Esophagus muscularis mucosa (tissue), 4 donors: ENCODE measurements at regions not wholly inside any gene's neighbourhood (a gene's known extent, or its start where the extent isn't known, plus 50 kb on each side); places are given as distances from the start of the nearest gene placed in this dataset.

Experiments used
- DNase-seq: peaks from one replicate; pipeline ENCODE4 v3.0.0-alpha.2; 2017; ENCODE audit errors: extremely low spot score
- H3K27ac ChIP-seq, 4 donors: fragments of 200-600 bp; sonication (generic); replicated peaks in 1 of 4; 1 replicate in 3 of 4; 2 replicates in 1 of 4; pipeline ENCODE4 v1.5.1; 2016 to 2019; ENCODE audit warnings: mild to moderate bottlenecking in 1 of 4
- H3K27me3 ChIP-seq, 4 donors: fragments of 200-600 bp; sonication (generic); one replicate each; pipeline versions ENCODE4 v1.5.1 to v1.6.0; 2016 to 2019
- H3K36me3 ChIP-seq, 4 donors: fragments of 200-600 bp; sonication (generic); one replicate each; pipeline ENCODE4 v1.5.1; 2016 to 2019
- H3K4me1 ChIP-seq, 4 donors: fragments of 200-600 bp; sonication (generic); one replicate each; pipeline ENCODE4 v1.5.1; 2016 to 2019
- H3K4me3 ChIP-seq, 4 donors: fragments of 200-600 bp; sonication (generic); 1 replicate in 2 of 4; 2 replicates in 2 of 4; pipeline ENCODE4 v1.5.1; 2016 to 2019; ENCODE audit warnings: mild to moderate bottlenecking in 4 of 4, moderate library complexity in 1 of 4
- H3K9me3 ChIP-seq, 4 donors: fragments of 200-600 bp; sonication (generic); 1 replicate in 3 of 4; 2 replicates in 1 of 4; pipeline ENCODE4 v1.5.1; 2016 to 2019
- EP300 ChIP-seq: sonication (generic); formaldehyde crosslinking; IDR thresholded peaks from one replicate; pipeline ENCODE4 v1.6.1; 2017; ENCODE audit warnings: antibody characterized with exemption
- POLR2A ChIP-seq: fragments of 450-650 bp; IDR thresholded peaks from one replicate; pipeline ENCODE4 v1.6.1; 2017; ENCODE audit warnings: antibody characterized with exemption, moderate library complexity, mild to moderate bottlenecking, low read depth
- POLR2AphosphoS5 ChIP-seq, 2 donors: sonication (generic); formaldehyde crosslinking; IDR thresholded peaks; one replicate each; pipeline ENCODE4 v1.6.1; 2017; ENCODE audit warnings: antibody characterized with exemption in 2 of 2
- WGBS: methylation state at CpG from one replicate; pipeline ENCODE4 v1.1.5; 2018; 5-methylcytosine and 5-hydroxymethylcytosine counted together
- intact Hi-C: fragments of 100-400 bp; cut with DNase I; formaldehyde crosslinking; loops from one replicate; pipeline ENCODE4 v1.15.1; 2023
- TF ChIP-seq, protein P1 (sequence below), 3 experiments: fragments of 200-600 bp in 2 of 3; fragments of 450-650 bp in 1 of 3; sonication (generic) in 2 of 3; IDR thresholded peaks; one replicate each; pipeline ENCODE4 v1.5.1; 2017 to 2019; ENCODE audit warnings: antibody characterized with exemption in 3 of 3, mild to moderate bottlenecking in 2 of 3, moderate library complexity in 1 of 3

DNA sequence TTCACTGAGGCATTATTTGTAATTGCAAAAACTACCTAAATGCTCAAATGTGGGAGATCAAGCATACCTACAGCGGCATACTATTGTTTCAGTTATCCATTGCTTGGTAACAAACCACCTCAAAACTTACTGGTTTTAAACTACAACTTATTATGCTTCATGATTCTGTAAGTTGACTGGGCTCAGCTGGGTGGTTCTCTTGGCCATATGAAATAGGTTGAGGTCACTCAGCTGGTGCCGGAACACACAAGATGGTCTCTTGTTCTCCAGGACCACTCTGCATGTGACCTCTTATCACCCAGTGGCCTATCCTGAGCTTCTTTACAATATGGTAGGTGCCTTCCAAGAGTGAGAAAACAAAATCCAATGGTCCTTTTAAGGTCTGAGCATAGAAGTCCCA lies 195.4 kb upstream of the FGGY start:
- Histone ChIP-seq H3K27ac (no peak overlapping the region), H3K27me3 (no peaks in the 10 kb centered on the region), H3K36me3 (no peaks in the 10 kb centered on the region), H3K9me3 (no peaks in the 10 kb centered on the region), H3K4me1 (no peaks in the 10 kb centered on the region), H3K4me3 (no peak overlapping the region)
- TF ChIP-seq, protein P1, sequence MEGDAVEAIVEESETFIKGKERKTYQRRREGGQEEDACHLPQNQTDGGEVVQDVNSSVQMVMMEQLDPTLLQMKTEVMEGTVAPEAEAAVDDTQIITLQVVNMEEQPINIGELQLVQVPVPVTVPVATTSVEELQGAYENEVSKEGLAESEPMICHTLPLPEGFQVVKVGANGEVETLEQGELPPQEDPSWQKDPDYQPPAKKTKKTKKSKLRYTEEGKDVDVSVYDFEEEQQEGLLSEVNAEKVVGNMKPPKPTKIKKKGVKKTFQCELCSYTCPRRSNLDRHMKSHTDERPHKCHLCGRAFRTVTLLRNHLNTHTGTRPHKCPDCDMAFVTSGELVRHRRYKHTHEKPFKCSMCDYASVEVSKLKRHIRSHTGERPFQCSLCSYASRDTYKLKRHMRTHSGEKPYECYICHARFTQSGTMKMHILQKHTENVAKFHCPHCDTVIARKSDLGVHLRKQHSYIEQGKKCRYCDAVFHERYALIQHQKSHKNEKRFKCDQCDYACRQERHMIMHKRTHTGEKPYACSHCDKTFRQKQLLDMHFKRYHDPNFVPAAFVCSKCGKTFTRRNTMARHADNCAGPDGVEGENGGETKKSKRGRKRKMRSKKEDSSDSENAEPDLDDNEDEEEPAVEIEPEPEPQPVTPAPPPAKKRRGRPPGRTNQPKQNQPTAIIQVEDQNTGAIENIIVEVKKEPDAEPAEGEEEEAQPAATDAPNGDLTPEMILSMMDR (IDR thresholded peaks at IDR 0.05): no peak
- intact Hi-C loops: no loop called here
- WGBS: 50% methylated on average over 2 of the region's 2 CpGs
- DNase-seq: peak; percentile 21

DNA sequence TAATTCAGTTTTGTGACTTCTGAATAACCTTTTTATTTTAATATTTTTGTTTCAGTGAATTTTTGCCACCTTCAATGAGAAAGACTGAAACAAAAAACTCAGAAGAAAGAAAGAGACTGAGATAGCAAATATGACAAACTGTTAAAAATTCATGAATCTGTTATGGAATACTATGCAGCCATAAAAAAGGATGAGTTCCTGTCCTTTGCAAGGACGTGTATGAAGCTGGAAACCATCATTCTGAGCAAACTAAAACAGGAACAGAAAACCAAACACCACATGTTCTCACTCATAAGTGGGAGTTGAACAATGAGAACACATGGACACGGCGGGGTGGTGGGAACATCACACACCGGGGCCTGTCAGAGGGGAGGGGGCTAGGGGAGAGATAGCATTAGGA lies 193.4 kb upstream of the FGGY start:
- no peaks in the 10 kb centered on the region for H3K9me3 ChIP-seq
- intact Hi-C loops: no loop called here
- WGBS: 89% methylated on average over 4 of the region's 4 CpGs
- H3K27ac ChIP-seq: no peak overlapping the region
- H3K4me3 ChIP-seq: no peak overlapping the region
- TF ChIP-seq, protein P1 (IDR thresholded peaks at IDR 0.05): no peak
- TF ChIP-seq POLR2A (no peak), POLR2AphosphoS5 (IDR thresholded peaks at IDR 0.05) (no peak), EP300 (no peak)
- no peaks in the 10 kb centered on the region for H3K36me3 ChIP-seq
- DNase-seq: peak; percentile 12
- peaks cover 0 to 10% (median 3%) of the 10 kb centered on the region in 4 donors for H3K4me1 ChIP-seq
- no peaks in the 10 kb centered on the region for H3K27me3 ChIP-seq

GRCh38 chr1:59104191-59104760 lies 192.6 kb upstream of the FGGY start:
- no peaks in the 10 kb centered on the region for H3K9me3 ChIP-seq
- intact Hi-C loops: no loop called here
- peak; percentile 19 for DNase-seq
- 81% methylated on average over 4 of the region's 4 CpGs for WGBS
- no peak overlapping the region for H3K4me3 ChIP-seq
- peaks cover 0 to 10% (median 3%) of the 10 kb centered on the region in 4 donors for H3K4me1 ChIP-seq
- TF ChIP-seq POLR2A: no peak
- H3K36me3 ChIP-seq: no peaks in the 10 kb centered on the region
- no peaks in the 10 kb centered on the region for H3K27me3 ChIP-seq
- H3K27ac ChIP-seq: no peak overlapping the region

- WGBS: 77% methylated on average over 7 of the region's 7 CpGs
These were observed 191.1 kb upstream of the FGGY start for GRCh38 chr1:59105548-59106507.

GRCh38 chr1:59107516-59107915 lies 189.4 kb upstream of the FGGY start:
- peak; percentile 91 for DNase-seq
- Histone ChIP-seq H3K36me3 (no peaks in the 10 kb centered on the region), H3K4me1 (peaks cover 0 to 10% (median 3%) of the 10 kb centered on the region in 4 donors), H3K4me3 (no peak overlapping the region), H3K27ac (no peak overlapping the region), H3K27me3 (no peaks in the 10 kb centered on the region), H3K9me3 (no peaks in the 10 kb centered on the region)
- intact Hi-C loops: no loop called here
- WGBS: 89% methylated on average over 5 of the region's 5 CpGs
- TF ChIP-seq, protein P1 (IDR thresholded peaks at IDR 0.05): no peak
- TF ChIP-seq POLR2AphosphoS5 (IDR thresholded peaks at IDR 0.05): peak in 1 of 2 donors; percentile 25

More at GRCh38 chr1:59105548-59106507, 191.1 kb upstream of the FGGY start:
- H3K27me3 ChIP-seq: no peaks in the 10 kb centered on the region
- TF ChIP-seq POLR2A (no peak), EP300 (no peak), POLR2AphosphoS5 (IDR thresholded peaks at IDR 0.05) (no peak)
- TF ChIP-seq, protein P1 (IDR thresholded peaks at IDR 0.05): no peak
- H3K27ac ChIP-seq: no peak overlapping the region
- intact Hi-C loops: no loop called here
- H3K36me3 ChIP-seq: no peaks in the 10 kb centered on the region
- H3K4me3 ChIP-seq: no peak overlapping the region
- H3K4me1 ChIP-seq: peaks cover 0 to 10% (median 3%) of the 10 kb centered on the region in 4 donors
- peak; percentile 83 for DNase-seq
- no peaks in the 10 kb centered on the region for H3K9me3 ChIP-seq
